ENCODE measurements at regions not wholly inside any gene's neighbourhood (a gene's known extent, or its start where the extent isn't known, plus 50 kb on each side); places are given as distances from the start of the nearest gene placed in this dataset.

DNA sequence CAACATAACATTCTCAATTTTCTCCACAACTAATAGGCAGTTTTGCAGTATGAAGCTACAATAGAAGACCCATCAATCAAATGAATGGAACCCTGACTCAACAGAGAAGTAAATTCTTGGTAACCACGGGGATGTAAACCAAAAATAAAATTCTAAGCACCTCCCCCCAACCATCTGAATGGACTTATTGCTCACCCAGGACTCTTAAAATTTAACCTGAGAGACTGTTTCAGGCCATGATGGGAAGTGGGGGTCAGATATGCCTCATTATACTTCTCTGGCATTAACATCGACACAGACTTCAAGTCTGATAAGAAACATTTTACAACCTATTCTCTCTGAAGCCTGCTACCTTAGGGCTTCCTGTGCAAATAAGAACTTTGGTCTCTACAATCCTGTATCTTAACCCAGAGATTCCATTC lies 620.9 kb downstream of the TLL1 start:
- WGBS: 24% methylated on average over 2 of the region's 2 CpGs
- Histone ChIP-seq H3K4me1 (ENCODE audit: control insufficient read depth in 4 of 4, insufficient read depth in 4 of 4, low read length in 3 of 4) (no peaks in the 10 kb centered on the region), H3K9ac (ENCODE audit: low read depth in 1 of 2, low read length in 2 of 2) (no peak overlapping the region), H3K27ac (ENCODE audit: low read depth in 1 of 2, low read length in 2 of 2) (no peak overlapping the region), H3K4me3 (ENCODE audit: low read depth in 1 of 3, low read length in 3 of 3) (no peak overlapping the region), H3K27me3 (ENCODE audit: control insufficient read depth in 4 of 4, insufficient read depth in 4 of 4, low read length in 3 of 4) (peaks cover 0 to 2% (median 0%) of the 10 kb centered on the region in 4 donors), H3K9me3 (ENCODE audit: control insufficient read depth in 4 of 4, low read length in 3 of 4) (no peaks in the 10 kb centered on the region), H3K36me3 (ENCODE audit: control insufficient read depth in 4 of 4, insufficient read depth in 3 of 4, low read depth in 1 of 4, low read length in 3 of 4) (no peaks in the 10 kb centered on the region)
- DNase-seq (ENCODE audit: low spot score): no peak
- no peak for TF ChIP-seq SP1 (IDR thresholded peaks at IDR 0.05)
- TF ChIP-seq RAD21 (IDR thresholded peaks at IDR 0.05): no peak
- TF ChIP-seq HNF4A (conservative IDR thresholded peaks at IDR 0.05): no peak
- no peak for TF ChIP-seq TAF1 (conservative IDR thresholded peaks at IDR 0.05)
- TF ChIP-seq, protein P1, sequence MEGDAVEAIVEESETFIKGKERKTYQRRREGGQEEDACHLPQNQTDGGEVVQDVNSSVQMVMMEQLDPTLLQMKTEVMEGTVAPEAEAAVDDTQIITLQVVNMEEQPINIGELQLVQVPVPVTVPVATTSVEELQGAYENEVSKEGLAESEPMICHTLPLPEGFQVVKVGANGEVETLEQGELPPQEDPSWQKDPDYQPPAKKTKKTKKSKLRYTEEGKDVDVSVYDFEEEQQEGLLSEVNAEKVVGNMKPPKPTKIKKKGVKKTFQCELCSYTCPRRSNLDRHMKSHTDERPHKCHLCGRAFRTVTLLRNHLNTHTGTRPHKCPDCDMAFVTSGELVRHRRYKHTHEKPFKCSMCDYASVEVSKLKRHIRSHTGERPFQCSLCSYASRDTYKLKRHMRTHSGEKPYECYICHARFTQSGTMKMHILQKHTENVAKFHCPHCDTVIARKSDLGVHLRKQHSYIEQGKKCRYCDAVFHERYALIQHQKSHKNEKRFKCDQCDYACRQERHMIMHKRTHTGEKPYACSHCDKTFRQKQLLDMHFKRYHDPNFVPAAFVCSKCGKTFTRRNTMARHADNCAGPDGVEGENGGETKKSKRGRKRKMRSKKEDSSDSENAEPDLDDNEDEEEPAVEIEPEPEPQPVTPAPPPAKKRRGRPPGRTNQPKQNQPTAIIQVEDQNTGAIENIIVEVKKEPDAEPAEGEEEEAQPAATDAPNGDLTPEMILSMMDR (IDR thresholded peaks at IDR 0.05; ENCODE audit: low read depth, low read length, missing input control): no peak
- TF ChIP-seq GABPA (IDR thresholded peaks at IDR 0.05 in 1 of 2, conservative IDR thresholded peaks at IDR 0.05 in 1 of 2): no peak
- TF ChIP-seq, protein P2, sequence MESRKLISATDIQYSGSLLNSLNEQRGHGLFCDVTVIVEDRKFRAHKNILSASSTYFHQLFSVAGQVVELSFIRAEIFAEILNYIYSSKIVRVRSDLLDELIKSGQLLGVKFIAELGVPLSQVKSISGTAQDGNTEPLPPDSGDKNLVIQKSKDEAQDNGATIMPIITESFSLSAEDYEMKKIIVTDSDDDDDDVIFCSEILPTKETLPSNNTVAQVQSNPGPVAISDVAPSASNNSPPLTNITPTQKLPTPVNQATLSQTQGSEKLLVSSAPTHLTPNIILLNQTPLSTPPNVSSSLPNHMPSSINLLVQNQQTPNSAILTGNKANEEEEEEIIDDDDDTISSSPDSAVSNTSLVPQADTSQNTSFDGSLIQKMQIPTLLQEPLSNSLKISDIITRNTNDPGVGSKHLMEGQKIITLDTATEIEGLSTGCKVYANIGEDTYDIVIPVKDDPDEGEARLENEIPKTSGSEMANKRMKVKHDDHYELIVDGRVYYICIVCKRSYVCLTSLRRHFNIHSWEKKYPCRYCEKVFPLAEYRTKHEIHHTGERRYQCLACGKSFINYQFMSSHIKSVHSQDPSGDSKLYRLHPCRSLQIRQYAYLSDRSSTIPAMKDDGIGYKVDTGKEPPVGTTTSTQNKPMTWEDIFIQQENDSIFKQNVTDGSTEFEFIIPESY (IDR thresholded peaks at IDR 0.05): no peak
- TF ChIP-seq YY1 (IDR thresholded peaks at IDR 0.05): no peak
- TF ChIP-seq FOXA2 (IDR thresholded peaks at IDR 0.05): no peak
- no peak for TF ChIP-seq NR2F2 (IDR thresholded peaks at IDR 0.05)

DNA sequence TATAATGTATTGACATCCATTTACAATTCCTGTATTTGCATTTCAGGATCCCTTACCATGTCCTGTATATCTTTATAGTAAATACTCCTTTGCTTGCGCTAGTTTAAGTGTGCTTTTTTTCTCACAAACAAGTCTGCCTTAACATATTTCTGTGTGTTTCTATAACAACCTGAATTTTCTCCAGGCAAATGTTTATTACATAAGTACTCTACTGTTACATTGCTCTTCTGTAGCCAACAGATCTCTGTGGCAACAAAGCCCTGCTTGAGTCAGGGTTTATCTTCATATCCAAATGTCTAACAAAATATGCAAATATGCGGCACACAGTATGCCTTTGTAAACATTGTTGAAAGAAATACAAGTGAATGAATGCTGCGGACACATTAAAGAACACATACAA lies 625.5 kb downstream of the TLL1 start:
- H3K9ac ChIP-seq (ENCODE audit: low read depth in 1 of 2, low read length in 2 of 2): no peak overlapping the region
- 77% methylated on average over 3 of the region's 3 CpGs for WGBS
- no peak overlapping the region for H3K27ac ChIP-seq (ENCODE audit: low read depth in 1 of 2, low read length in 2 of 2)
- H3K36me3 ChIP-seq (ENCODE audit: control insufficient read depth in 4 of 4, insufficient read depth in 3 of 4, low read depth in 1 of 4, low read length in 3 of 4): no peaks in the 10 kb centered on the region
- no peak for DNase-seq (ENCODE audit: low spot score)
- no peaks in the 10 kb centered on the region for H3K4me1 ChIP-seq (ENCODE audit: control insufficient read depth in 4 of 4, insufficient read depth in 4 of 4, low read length in 3 of 4)
- peaks cover 0 to 2% (median 0%) of the 10 kb centered on the region in 4 donors for H3K27me3 ChIP-seq (ENCODE audit: control insufficient read depth in 4 of 4, insufficient read depth in 4 of 4, low read length in 3 of 4)
- no peak overlapping the region for H3K4me3 ChIP-seq (ENCODE audit: low read depth in 1 of 3, low read length in 3 of 3)
- no peak for TF ChIP-seq RAD21 (IDR thresholded peaks at IDR 0.05)
- no peak for TF ChIP-seq JUND (IDR thresholded peaks at IDR 0.05)
- no peak for TF ChIP-seq SP1 (IDR thresholded peaks at IDR 0.05)
- TF ChIP-seq, protein P1 (IDR thresholded peaks at IDR 0.05; ENCODE audit: low read depth, low read length, missing input control): no peak
- TF ChIP-seq TAF1 (conservative IDR thresholded peaks at IDR 0.05): no peak
- no peak for TF ChIP-seq FOXA1 (IDR thresholded peaks at IDR 0.05)
- TF ChIP-seq, protein P3, sequence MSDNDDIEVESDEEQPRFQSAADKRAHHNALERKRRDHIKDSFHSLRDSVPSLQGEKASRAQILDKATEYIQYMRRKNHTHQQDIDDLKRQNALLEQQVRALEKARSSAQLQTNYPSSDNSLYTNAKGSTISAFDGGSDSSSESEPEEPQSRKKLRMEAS (IDR thresholded peaks at IDR 0.05): no peak
- TF ChIP-seq RXRA (IDR thresholded peaks at IDR 0.05): no peak
- no peak for TF ChIP-seq GABPA (IDR thresholded peaks at IDR 0.05 in 1 of 2, conservative IDR thresholded peaks at IDR 0.05 in 1 of 2)
- TF ChIP-seq, protein P4, sequence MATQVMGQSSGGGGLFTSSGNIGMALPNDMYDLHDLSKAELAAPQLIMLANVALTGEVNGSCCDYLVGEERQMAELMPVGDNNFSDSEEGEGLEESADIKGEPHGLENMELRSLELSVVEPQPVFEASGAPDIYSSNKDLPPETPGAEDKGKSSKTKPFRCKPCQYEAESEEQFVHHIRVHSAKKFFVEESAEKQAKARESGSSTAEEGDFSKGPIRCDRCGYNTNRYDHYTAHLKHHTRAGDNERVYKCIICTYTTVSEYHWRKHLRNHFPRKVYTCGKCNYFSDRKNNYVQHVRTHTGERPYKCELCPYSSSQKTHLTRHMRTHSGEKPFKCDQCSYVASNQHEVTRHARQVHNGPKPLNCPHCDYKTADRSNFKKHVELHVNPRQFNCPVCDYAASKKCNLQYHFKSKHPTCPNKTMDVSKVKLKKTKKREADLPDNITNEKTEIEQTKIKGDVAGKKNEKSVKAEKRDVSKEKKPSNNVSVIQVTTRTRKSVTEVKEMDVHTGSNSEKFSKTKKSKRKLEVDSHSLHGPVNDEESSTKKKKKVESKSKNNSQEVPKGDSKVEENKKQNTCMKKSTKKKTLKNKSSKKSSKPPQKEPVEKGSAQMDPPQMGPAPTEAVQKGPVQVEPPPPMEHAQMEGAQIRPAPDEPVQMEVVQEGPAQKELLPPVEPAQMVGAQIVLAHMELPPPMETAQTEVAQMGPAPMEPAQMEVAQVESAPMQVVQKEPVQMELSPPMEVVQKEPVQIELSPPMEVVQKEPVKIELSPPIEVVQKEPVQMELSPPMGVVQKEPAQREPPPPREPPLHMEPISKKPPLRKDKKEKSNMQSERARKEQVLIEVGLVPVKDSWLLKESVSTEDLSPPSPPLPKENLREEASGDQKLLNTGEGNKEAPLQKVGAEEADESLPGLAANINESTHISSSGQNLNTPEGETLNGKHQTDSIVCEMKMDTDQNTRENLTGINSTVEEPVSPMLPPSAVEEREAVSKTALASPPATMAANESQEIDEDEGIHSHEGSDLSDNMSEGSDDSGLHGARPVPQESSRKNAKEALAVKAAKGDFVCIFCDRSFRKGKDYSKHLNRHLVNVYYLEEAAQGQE (IDR thresholded peaks at IDR 0.05): no peak
- TF ChIP-seq EGR1 (IDR thresholded peaks at IDR 0.05; ENCODE audit: low read depth in 2 of 2): no peak
- TF ChIP-seq, protein P5, sequence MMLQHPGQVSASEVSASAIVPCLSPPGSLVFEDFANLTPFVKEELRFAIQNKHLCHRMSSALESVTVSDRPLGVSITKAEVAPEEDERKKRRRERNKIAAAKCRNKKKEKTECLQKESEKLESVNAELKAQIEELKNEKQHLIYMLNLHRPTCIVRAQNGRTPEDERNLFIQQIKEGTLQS (IDR thresholded peaks at IDR 0.05): no peak
- TF ChIP-seq, protein P2 (IDR thresholded peaks at IDR 0.05): no peak
- TF ChIP-seq HNF4G (IDR thresholded peaks at IDR 0.05): no peak
- TF ChIP-seq HNF4A (conservative IDR thresholded peaks at IDR 0.05): no peak
- TF ChIP-seq YY1 (IDR thresholded peaks at IDR 0.05): no peak
- no peak for TF ChIP-seq FOXA2 (IDR thresholded peaks at IDR 0.05)
- no peak for TF ChIP-seq NR2F2 (IDR thresholded peaks at IDR 0.05)
- no peaks in the 10 kb centered on the region for H3K9me3 ChIP-seq (ENCODE audit: control insufficient read depth in 4 of 4, low read length in 3 of 4)

All from liver (tissue), 8 donors.